ENCODE measurements at regions not wholly inside any gene's neighbourhood (a gene's known extent, or its start where the extent isn't known, plus 50 kb on each side); places are given as distances from the start of the nearest gene placed in this dataset.

- TF ChIP-seq POLR2A (IDR thresholded peaks at IDR 0.05) (no peak), CTCF (IDR thresholded peaks at IDR 0.05 in 4 of 5, conservative IDR thresholded peaks at IDR 0.05 in 1 of 5) (no peak)
Observed at GRCh38 chr12:5292651-5293050, 139.3 kb upstream of the NTF3 start.

All from gastrocnemius medialis (tissue), 4 donors.